H1 (cell line): ENCODE measurements at regions not wholly inside any gene's neighbourhood (a gene's known extent, or its start where the extent isn't known, plus 50 kb on each side); places are given as distances from the start of the nearest gene placed in this dataset.

Experiments
- ASH2L ChIP-seq: fragments of 200-600, 300-600 bp; sonication (generic); IDR thresholded peaks from one replicate; pipeline ENCODE4 v1.7.1; 2017; ENCODE audit warnings: low read length
- BCL11A ChIP-seq, 2 experiments: IDR thresholded peaks; one replicate each; pipeline ENCODE4 v1.6.1; 2011; ENCODE audit warnings: low read depth in 2 of 2, low read length in 2 of 2, mild to moderate bottlenecking in 2 of 2
- CBX8 ChIP-seq: fragments of 300-800, 300-1000 bp; sonication (generic); IDR thresholded peaks from 2 replicates; pipeline ENCODE4 v1.7.1; 2016; ENCODE audit warnings: low read depth, low read length, borderline replicate concordance
- CHD1 ChIP-seq: IDR thresholded peaks from 2 replicates; pipeline ENCODE4 v1.6.1; 2012; ENCODE audit warnings: low read depth, low read length, improper control_type of control experiment
- CHD7 ChIP-seq: fragments of 300-600 bp; sonication (generic); IDR thresholded peaks from 2 replicates; pipeline ENCODE4 v1.7.1; 2012; ENCODE audit warnings: low read length, moderate library complexity, mild to moderate bottlenecking, inconsistent platforms; ENCODE audit not compliant: insufficient replicate concordance
- E2F6 ChIP-seq: IDR thresholded peaks from 2 replicates; pipeline ENCODE4 v1.6.1; 2012; ENCODE audit warnings: inconsistent platforms
- EP300 ChIP-seq, 2 experiments: IDR thresholded peaks; 1 replicate in 1 of 2; 2 replicates in 1 of 2; pipeline ENCODE4 v1.6.1; 2011 to 2012; ENCODE audit warnings: low read depth in 2 of 2, low read length in 2 of 2, mild to moderate bottlenecking in 2 of 2, borderline replicate concordance in 1 of 2, inconsistent platforms in 1 of 2, moderate library complexity in 1 of 2
- HDAC2 ChIP-seq, 2 experiments: fragments of 300-600 bp in 1 of 2; sonication (generic) in 1 of 2; IDR thresholded peaks; 2 replicates each; pipeline ENCODE4 v1.6.1; 2011 to 2012; ENCODE audit warnings: low read depth in 2 of 2, low read length in 2 of 2, mild to moderate bottlenecking in 2 of 2, moderate library complexity in 2 of 2, borderline replicate concordance in 1 of 2, inconsistent platforms in 1 of 2
- NRF1 ChIP-seq: IDR thresholded peaks from 2 replicates; pipeline ENCODE4 v1.6.1; 2011; ENCODE audit warnings: mild to moderate bottlenecking, low read depth, low read length, improper control_type of control experiment
- POLR2A ChIP-seq, 2 experiments: IDR thresholded peaks; 1 replicate in 1 of 2; 2 replicates in 1 of 2; pipeline ENCODE4 v1.6.1; 2011; ENCODE audit warnings: low read depth in 2 of 2, low read length in 2 of 2, mild to moderate bottlenecking in 2 of 2; ENCODE audit errors: control extremely low read depth in 1 of 2
- SP1 ChIP-seq: IDR thresholded peaks from 2 replicates; pipeline ENCODE4 v1.6.1; 2011; ENCODE audit warnings: low read depth, low read length
- SUZ12 ChIP-seq: fragments of 200-600 bp; sonication (generic); IDR thresholded peaks from 2 replicates; pipeline ENCODE4 v1.6.1; 2012; ENCODE audit warnings: mild to moderate bottlenecking, inconsistent platforms, low read length, moderate library complexity, mixed read lengths

DNA sequence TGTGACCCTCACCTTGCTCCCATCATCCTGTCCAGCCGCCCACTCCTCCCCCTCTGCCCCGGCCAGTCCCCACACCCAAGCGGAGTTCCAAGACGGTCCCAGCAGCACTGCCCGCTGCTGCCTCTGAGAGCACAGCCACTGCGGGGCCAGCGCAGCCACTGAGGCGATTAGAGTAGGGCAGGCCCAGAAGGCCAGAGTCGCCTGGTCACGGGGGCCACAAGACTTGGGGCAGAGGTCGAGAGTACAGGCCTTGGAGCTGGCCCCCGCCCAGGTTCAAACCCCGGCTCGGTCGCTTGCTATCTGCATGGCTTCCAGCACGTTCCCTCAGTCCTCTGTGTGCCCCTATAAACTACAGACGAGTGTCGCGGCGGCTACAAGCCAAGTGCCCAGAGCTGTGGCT lies 53.2 kb upstream of the ADRA2C start (continued):
- TF ChIP-seq CHD7 (no peak), HDAC2 (IDR thresholded peaks at IDR 0.05; ENCODE audit: borderline replicate concordance in 1 of 2, low read depth in 2 of 2, low read length in 2 of 2) (no peak), E2F6 (no peak), ASH2L (no peak), EP300 (IDR thresholded peaks at IDR 0.05; ENCODE audit: borderline replicate concordance in 1 of 2, low read depth in 2 of 2, low read length in 2 of 2) (no peak), CHD1 (no peak), BCL11A (IDR thresholded peaks at IDR 0.05; ENCODE audit: low read depth in 2 of 2, low read length in 2 of 2) (no peak), SP1 (no peak), POLR2A (IDR thresholded peaks at IDR 0.05; ENCODE audit: control extremely low read depth in 1 of 2, low read depth in 2 of 2, low read length in 2 of 2) (no peak), NRF1 (no peak), CBX8 (no peak), SUZ12 (no peak)
